Stimulated activated memory B cell treated with anti-CD40 and anti-IgM and Interleukin-4, amounts not matched to agents 10 μg/mL and 1 μg/mL and 100 μg/mL, for 72 hours (primary cell): ENCODE measurements at regions not wholly inside any gene's neighbourhood (a gene's known extent, or its start where the extent isn't known, plus 50 kb on each side); places are given as distances from the start of the nearest gene placed in this dataset.

ENCODE experiments used
- ATAC-seq: fragments of 150-1000 bp; cut with Tn5 transposase; 2 replicates; pipeline ENCODE4 v1.10.0; 2021
- H3K27ac Mint-ChIP-seq: one replicate; pipeline ENCODE4 v1.8.0; 2022; ENCODE audit warnings: mild to moderate bottlenecking, mixed read lengths
- H3K27me3 Mint-ChIP-seq: one replicate; pipeline ENCODE4 v1.8.0; 2022; ENCODE audit warnings: mixed read lengths
- H3K36me3 Mint-ChIP-seq: one replicate; pipeline ENCODE4 v1.8.0; 2022; ENCODE audit warnings: mixed read lengths
- H3K4me1 Mint-ChIP-seq: one replicate; pipeline ENCODE4 v1.8.0; 2022; ENCODE audit warnings: mixed read lengths
- H3K4me3 Mint-ChIP-seq: one replicate; pipeline ENCODE4 v1.8.0; 2022; ENCODE audit warnings: mild to moderate bottlenecking, moderate library complexity, mixed read lengths
- H3K9me3 Mint-ChIP-seq: one replicate; pipeline ENCODE4 v1.8.0; 2022; ENCODE audit warnings: mixed read lengths

- Mint-ChIP-seq H3K36me3 (peaks cover 20% of the 10 kb centered on the region), H3K4me1 (peaks cover 11% of the 10 kb centered on the region), H3K27me3 (peaks cover 17% of the 10 kb centered on the region), H3K9me3 (peaks cover 17% of the 10 kb centered on the region), H3K27ac (no peak overlapping the region), H3K4me3 (no peak overlapping the region)
- no peak for ATAC-seq
Measured at GRCh38 chr2:239890206-239890746, 134.9 kb downstream of the NDUFA10 start.

GRCh38 chr2:239889641-239890121 lies 135.5 kb downstream of the NDUFA10 start:
- H3K9me3 Mint-ChIP-seq, result peaks cover 20% of the 10 kb centered on the region
- ATAC-seq, result no peak
- H3K4me3 Mint-ChIP-seq, result no peak overlapping the region
- H3K4me1 Mint-ChIP-seq, result peaks cover 5% of the 10 kb centered on the region
- H3K27me3 Mint-ChIP-seq, result peaks cover 14% of the 10 kb centered on the region
- H3K36me3 Mint-ChIP-seq, result peaks cover 24% of the 10 kb centered on the region
- no peak overlapping the region for H3K27ac Mint-ChIP-seq

GRCh38 chr2:239887604-239888003 lies 137.5 kb downstream of the NDUFA10 start:
- H3K27ac Mint-ChIP-seq, result no peak overlapping the region
- ATAC-seq, result no peak
- H3K4me3 Mint-ChIP-seq, result no peak overlapping the region
- peaks cover under 1% of the 10 kb centered on the region for H3K27me3 Mint-ChIP-seq
- no peaks in the 10 kb centered on the region for H3K4me1 Mint-ChIP-seq
- peaks cover 20% of the 10 kb centered on the region for H3K9me3 Mint-ChIP-seq
- H3K36me3 Mint-ChIP-seq, result peaks cover 23% of the 10 kb centered on the region

- H3K36me3 Mint-ChIP-seq, result peaks cover 23% of the 10 kb centered on the region
- H3K4me1 Mint-ChIP-seq, result no peaks in the 10 kb centered on the region
- no peak overlapping the region for H3K4me3 Mint-ChIP-seq
- no peak for ATAC-seq
- no peak overlapping the region for H3K27ac Mint-ChIP-seq
- H3K9me3 Mint-ChIP-seq, result peaks cover 20% of the 10 kb centered on the region
- peaks cover 8% of the 10 kb centered on the region for H3K27me3 Mint-ChIP-seq
Measured at GRCh38 chr2:239886781-239887180, 138.4 kb downstream of the NDUFA10 start.

- Mint-ChIP-seq H3K27me3 (peaks cover 17% of the 10 kb centered on the region), H3K27ac (no peak overlapping the region), H3K36me3 (peaks cover 23% of the 10 kb centered on the region), H3K9me3 (peaks cover 20% of the 10 kb centered on the region), H3K4me1 (no peaks in the 10 kb centered on the region), H3K4me3 (no peak overlapping the region)
- ATAC-seq, result no peak
Measured at GRCh38 chr2:239884875-239885274, 140.3 kb downstream of the NDUFA10 start.

GRCh38 chr2:239884051-239884405 lies 141.1 kb downstream of the NDUFA10 start:
- no peak for ATAC-seq
- Mint-ChIP-seq H3K4me1 (peaks cover under 1% of the 10 kb centered on the region), H3K4me3 (no peak overlapping the region), H3K9me3 (peaks cover 20% of the 10 kb centered on the region), H3K36me3 (peaks cover 23% of the 10 kb centered on the region), H3K27ac (no peak overlapping the region), H3K27me3 (peaks cover 17% of the 10 kb centered on the region)

- Mint-ChIP-seq H3K9me3 (peaks cover 20% of the 10 kb centered on the region), H3K27ac (no peak overlapping the region), H3K27me3 (peaks cover 17% of the 10 kb centered on the region), H3K4me3 (no peak overlapping the region), H3K36me3 (peaks cover 23% of the 10 kb centered on the region), H3K4me1 (peaks cover 5% of the 10 kb centered on the region)
- no peak for ATAC-seq
Measured at GRCh38 chr2:239883326-239884050, 141.7 kb downstream of the NDUFA10 start.

GRCh38 chr2:239882781-239883180 lies 142.4 kb downstream of the NDUFA10 start:
- no peak for ATAC-seq
- H3K36me3 Mint-ChIP-seq, result peaks cover 23% of the 10 kb centered on the region
- H3K4me1 Mint-ChIP-seq, result peaks cover 13% of the 10 kb centered on the region
- no peak overlapping the region for H3K4me3 Mint-ChIP-seq
- peaks cover 17% of the 10 kb centered on the region for H3K27me3 Mint-ChIP-seq
- H3K9me3 Mint-ChIP-seq, result peaks cover 20% of the 10 kb centered on the region
- no peak overlapping the region for H3K27ac Mint-ChIP-seq

GRCh38 chr2:239882331-239882732 lies 142.8 kb downstream of the NDUFA10 start:
- H3K36me3 Mint-ChIP-seq, result peaks cover 23% of the 10 kb centered on the region

GRCh38 chr2:239881561-239882320 lies 143.4 kb downstream of the NDUFA10 start:
- peaks cover 18% of the 10 kb centered on the region for H3K4me1 Mint-ChIP-seq
- no peak overlapping the region for H3K27ac Mint-ChIP-seq
- H3K9me3 Mint-ChIP-seq, result peaks cover 17% of the 10 kb centered on the region
- peaks cover 17% of the 10 kb centered on the region for H3K27me3 Mint-ChIP-seq
- peaks cover 21% of the 10 kb centered on the region for H3K36me3 Mint-ChIP-seq
- no peak overlapping the region for H3K4me3 Mint-ChIP-seq
- ATAC-seq, result no peak

More at GRCh38 chr2:239882331-239882732, 142.8 kb downstream of the NDUFA10 start:
- H3K27ac Mint-ChIP-seq, result no peak overlapping the region
- H3K27me3 Mint-ChIP-seq, result peaks cover 17% of the 10 kb centered on the region
- no peak overlapping the region for H3K4me3 Mint-ChIP-seq
- ATAC-seq, result no peak
- peaks cover 20% of the 10 kb centered on the region for H3K9me3 Mint-ChIP-seq
- peaks cover 17% of the 10 kb centered on the region for H3K4me1 Mint-ChIP-seq

GRCh38 chr2:239881031-239881471 lies 144.1 kb downstream of the NDUFA10 start:
- Mint-ChIP-seq H3K4me3 (no peak overlapping the region), H3K27ac (no peak overlapping the region), H3K4me1 (peaks cover 18% of the 10 kb centered on the region), H3K36me3 (peaks cover 14% of the 10 kb centered on the region), H3K9me3 (peaks cover 12% of the 10 kb centered on the region), H3K27me3 (peaks cover 17% of the 10 kb centered on the region)
- no peak for ATAC-seq

GRCh38 chr2:239880396-239880795 lies 144.7 kb downstream of the NDUFA10 start:
- H3K27ac Mint-ChIP-seq, result no peak overlapping the region
- H3K27me3 Mint-ChIP-seq, result peaks cover 22% of the 10 kb centered on the region
- no peak overlapping the region for H3K4me3 Mint-ChIP-seq
- peaks cover 18% of the 10 kb centered on the region for H3K4me1 Mint-ChIP-seq
- H3K9me3 Mint-ChIP-seq, result peaks cover 10% of the 10 kb centered on the region
- peaks cover 10% of the 10 kb centered on the region for H3K36me3 Mint-ChIP-seq
- ATAC-seq, result no peak

- no peak overlapping the region for H3K27ac Mint-ChIP-seq
- ATAC-seq, result no peak
- no peak overlapping the region for H3K4me3 Mint-ChIP-seq
- H3K4me1 Mint-ChIP-seq, result peaks cover 18% of the 10 kb centered on the region
- peaks cover 31% of the 10 kb centered on the region for H3K27me3 Mint-ChIP-seq
- H3K9me3 Mint-ChIP-seq, result peaks cover 6% of the 10 kb centered on the region
- H3K36me3 Mint-ChIP-seq, result peaks cover 5% of the 10 kb centered on the region
Measured at GRCh38 chr2:239879423-239880084, 145.6 kb downstream of the NDUFA10 start.

GRCh38 chr2:239878686-239879085 lies 146.5 kb downstream of the NDUFA10 start:
- Mint-ChIP-seq H3K4me3 (no peak overlapping the region), H3K4me1 (peaks cover 18% of the 10 kb centered on the region), H3K27me3 (peaks cover 39% of the 10 kb centered on the region), H3K9me3 (peaks cover under 1% of the 10 kb centered on the region), H3K27ac (no peak overlapping the region), H3K36me3 (no peaks in the 10 kb centered on the region)
- ATAC-seq, result no peak

- H3K4me1 Mint-ChIP-seq, result peaks cover 18% of the 10 kb centered on the region
- H3K27ac Mint-ChIP-seq, result no peak overlapping the region
- H3K4me3 Mint-ChIP-seq, result no peak overlapping the region
- no peaks in the 10 kb centered on the region for H3K9me3 Mint-ChIP-seq
- peaks cover 34% of the 10 kb centered on the region for H3K27me3 Mint-ChIP-seq
- no peaks in the 10 kb centered on the region for H3K36me3 Mint-ChIP-seq
- ATAC-seq, result no peak
Measured at GRCh38 chr2:239876948-239877289, 148.2 kb downstream of the NDUFA10 start.
